NB4 (cell line): ENCODE measurements at regions not wholly inside any gene's neighbourhood (a gene's known extent, or its start where the extent isn't known, plus 50 kb on each side); places are given as distances from the start of the nearest gene placed in this dataset.
"Not testable (repeated sequence)": the region's sequence is repeated elsewhere in the genome, so short reads cannot be mapped to it uniquely, and the experiment has no call there.

Experiments
- MAX ChIP-seq: IDR thresholded peaks from 2 replicates; pipeline ENCODE4 v1.6.1; 2011; ENCODE audit warnings: low read depth, low read length
- MYC ChIP-seq: IDR thresholded peaks from 2 replicates; pipeline ENCODE4 v1.6.1; 2011; ENCODE audit warnings: low read depth, low read length
- POLR2A ChIP-seq: IDR thresholded peaks from 2 replicates; pipeline ENCODE4 v1.6.1; 2011; ENCODE audit warnings: mild to moderate bottlenecking; ENCODE audit not compliant: insufficient read length; ENCODE audit errors: extremely low read depth
- TF ChIP-seq, protein P1 (sequence below): IDR thresholded peaks from one replicate; pipeline ENCODE4 v1.5.1; 2012; ENCODE audit warnings: low read depth, low read length

DNA sequence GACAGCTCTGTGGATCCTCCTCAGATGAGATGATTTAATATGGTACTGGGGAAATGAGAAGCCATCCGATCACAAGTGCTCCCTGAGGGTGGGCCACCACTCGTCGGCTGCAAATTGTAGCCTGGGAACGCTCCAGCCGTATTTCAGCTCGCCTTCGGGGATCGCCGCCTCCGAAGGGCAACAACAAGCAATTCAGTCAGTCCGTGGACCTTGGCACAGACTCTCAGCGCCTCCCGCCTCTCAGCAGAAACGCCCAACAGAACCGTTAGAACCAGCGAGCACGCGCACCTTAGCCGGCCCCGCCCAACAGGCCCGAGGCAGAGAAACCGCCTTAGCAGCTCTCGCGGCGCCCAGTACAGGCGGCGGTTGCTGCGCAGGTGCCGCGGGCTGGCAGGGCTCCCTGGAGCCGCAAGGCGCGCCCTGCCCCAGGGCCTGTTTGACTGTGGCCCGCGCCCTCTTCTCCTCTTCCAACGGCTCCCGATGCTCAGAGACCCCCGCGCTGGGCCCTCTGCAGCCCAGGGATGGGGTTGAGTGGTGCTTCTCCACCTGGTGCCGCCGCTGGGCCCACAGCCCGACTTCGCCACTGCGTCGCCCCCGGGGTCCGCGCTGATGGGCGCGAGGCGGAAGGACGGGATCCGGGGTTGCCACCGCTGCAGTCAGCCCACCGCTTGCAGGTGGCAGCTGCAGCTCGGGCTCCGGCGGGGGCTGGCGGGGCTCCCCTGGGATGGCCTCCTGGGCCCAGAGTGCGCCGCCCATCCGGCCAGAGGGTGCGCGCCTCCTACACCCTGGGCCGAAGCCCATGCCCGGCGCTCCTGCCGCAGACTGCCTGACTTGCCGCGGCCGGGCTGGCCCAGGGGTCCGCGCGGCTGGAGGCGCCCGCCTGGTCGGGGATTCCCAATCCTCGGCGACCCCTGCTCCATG lies 77.9 kb upstream of the PABPC3 start:
- not testable (repeated sequence) for TF ChIP-seq POLR2A, MAX, MYC
- TF ChIP-seq, protein P1, sequence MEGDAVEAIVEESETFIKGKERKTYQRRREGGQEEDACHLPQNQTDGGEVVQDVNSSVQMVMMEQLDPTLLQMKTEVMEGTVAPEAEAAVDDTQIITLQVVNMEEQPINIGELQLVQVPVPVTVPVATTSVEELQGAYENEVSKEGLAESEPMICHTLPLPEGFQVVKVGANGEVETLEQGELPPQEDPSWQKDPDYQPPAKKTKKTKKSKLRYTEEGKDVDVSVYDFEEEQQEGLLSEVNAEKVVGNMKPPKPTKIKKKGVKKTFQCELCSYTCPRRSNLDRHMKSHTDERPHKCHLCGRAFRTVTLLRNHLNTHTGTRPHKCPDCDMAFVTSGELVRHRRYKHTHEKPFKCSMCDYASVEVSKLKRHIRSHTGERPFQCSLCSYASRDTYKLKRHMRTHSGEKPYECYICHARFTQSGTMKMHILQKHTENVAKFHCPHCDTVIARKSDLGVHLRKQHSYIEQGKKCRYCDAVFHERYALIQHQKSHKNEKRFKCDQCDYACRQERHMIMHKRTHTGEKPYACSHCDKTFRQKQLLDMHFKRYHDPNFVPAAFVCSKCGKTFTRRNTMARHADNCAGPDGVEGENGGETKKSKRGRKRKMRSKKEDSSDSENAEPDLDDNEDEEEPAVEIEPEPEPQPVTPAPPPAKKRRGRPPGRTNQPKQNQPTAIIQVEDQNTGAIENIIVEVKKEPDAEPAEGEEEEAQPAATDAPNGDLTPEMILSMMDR: not testable (repeated sequence)
